A673 (cell line): ENCODE measurements at regions not wholly inside any gene's neighbourhood (a gene's known extent, or its start where the extent isn't known, plus 50 kb on each side); places are given as distances from the start of the nearest gene placed in this dataset.

Source experiments
- BruUV-seq: library from RNA; stranded (reverse); fragments of 400-500 nt; replicated peaks from 2 replicates; lab custom pipeline; 2021; lab: Mats Ljungman, UMichigan
- CTCF ChIA-PET: fragments of 300-600 bp; sonication (Branson Sonifier 250); formaldehyde crosslinking; loops from one replicate; lab custom pipeline; 2022; ENCODE audit warnings: antibody characterized with exemption; lab: Charles Lee
- POLR2A ChIA-PET: fragments of 300-600 bp; sonication (Branson Sonifier 250); formaldehyde crosslinking; loops from one replicate; lab custom pipeline; 2022; ENCODE audit warnings: antibody characterized with exemption; ENCODE audit not compliant: low non-redundant PET; lab: Charles Lee
- DNase-seq: peaks from one replicate; pipeline ENCODE4 v3.0.0-alpha.2; 2015; ENCODE audit warnings: low spot score
- H3K27ac ChIP-seq: fragments of 200-600 bp; sonication (generic); 2 replicates; pipeline ENCODE4 v1.5.1; 2016; ENCODE audit warnings: mixed run types, low read depth, mild to moderate bottlenecking, mixed read lengths, antibody characterized with exemption, low read length; ENCODE audit not compliant: poor library complexity, severe bottlenecking
- H3K27me3 ChIP-seq: fragments of 200-600 bp; sonication (generic); replicated peaks from 2 replicates; pipeline ENCODE4 v1.6.1; 2017; ENCODE audit warnings: mixed run types, low read depth, mild to moderate bottlenecking, mixed read lengths, antibody characterized with exemption, low read length; ENCODE audit not compliant: insufficient read depth, poor library complexity
- H3K36me3 ChIP-seq: fragments of 200-600 bp; sonication (generic); 2 replicates; pipeline ENCODE4 v1.6.1; 2016; ENCODE audit warnings: mixed run types, mild to moderate bottlenecking, mixed read lengths, antibody characterized with exemption, low read length; ENCODE audit not compliant: insufficient read depth, poor library complexity, severe bottlenecking
- H3K4me1 ChIP-seq: fragments of 200-600 bp; sonication (generic); 2 replicates; pipeline ENCODE4 v1.6.1; 2017; ENCODE audit warnings: mixed run types, mild to moderate bottlenecking, mixed read lengths, antibody characterized with exemption, low read length; ENCODE audit not compliant: insufficient read depth, poor library complexity, severe bottlenecking
- H3K4me3 ChIP-seq: fragments of 200-600 bp; sonication (generic); 2 replicates; pipeline ENCODE4 v1.5.1; 2016; ENCODE audit warnings: low read depth, mixed run types, mild to moderate bottlenecking, mixed read lengths, low read length; ENCODE audit not compliant: poor library complexity, severe bottlenecking
- H3K9me3 ChIP-seq: fragments of 200-600 bp; sonication (generic); 2 replicates; pipeline ENCODE4 v1.6.1; 2016; ENCODE audit warnings: mixed run types, low read depth, mild to moderate bottlenecking, mixed read lengths, antibody characterized with exemption, low read length; ENCODE audit not compliant: poor library complexity, severe bottlenecking
- CTCF ChIP-seq: fragments of 300-800, 200-600 bp; sonication (generic); conservative IDR thresholded peaks from 2 replicates; pipeline ENCODE4 v1.5.1; 2017; ENCODE audit warnings: low read depth, mild to moderate bottlenecking, antibody characterized with exemption, low read length, moderate library complexity, mixed read lengths
- EZH2 ChIP-seq: fragments of 200-600 bp; sonication (generic); IDR thresholded peaks from 2 replicates; pipeline ENCODE4 v1.6.1; 2017; ENCODE audit warnings: borderline replicate concordance, low read depth, mild to moderate bottlenecking, mixed read lengths, antibody characterized with exemption, low read length; ENCODE audit not compliant: poor library complexity, severe bottlenecking
- intact Hi-C: fragments of 100-400 bp; cut with micrococcal nuclease; formaldehyde crosslinking; loops from one replicate; pipeline ENCODE4 v1.10.0; 2022; ENCODE audit not compliant: unreplicated experiment

GRCh38 chr18:42296192-42296591, 341.2 kb downstream of the PIK3C3 start:
- DNase-seq = no peak
- H3K4me1 ChIP-seq = peaks cover 4% of the 10 kb centered on the region
- no peak overlapping the region for H3K27ac ChIP-seq
- no peaks in the 10 kb centered on the region for H3K9me3 ChIP-seq
- POLR2A ChIA-PET = no interaction called here
- H3K27me3 ChIP-seq = no peaks in the 10 kb centered on the region
- no peaks in the 10 kb centered on the region for H3K36me3 ChIP-seq
- no TSS peak for BruUV-seq
- intact Hi-C loops = loop anchor here (5.0 to 10.0 kb wide), 3 partner anchors 579 to 1099 kb away; partner anchors contain the start of gene SYT4
- CTCF ChIA-PET = interaction anchor here (1.5 kb wide), 1 partner anchor 182 kb away, joined by 6 read pairs; no protein-coding TSS in a partner anchor
- TF ChIP-seq CTCF = no peak
- no peak overlapping the region for H3K4me3 ChIP-seq

GRCh38 chr18:42296723-42297122, 341.7 kb downstream of the PIK3C3 start:
- Histone ChIP-seq H3K4me3 (no peak overlapping the region), H3K27ac (no peak overlapping the region), H3K4me1 (peaks cover 4% of the 10 kb centered on the region), H3K36me3 (no peaks in the 10 kb centered on the region), H3K9me3 (no peaks in the 10 kb centered on the region), H3K27me3 (no peaks in the 10 kb centered on the region)
- no peak for DNase-seq
- TF ChIP-seq CTCF = no peak
- TF ChIP-seq EZH2 = no peak
- intact Hi-C loops = loop anchor here (5.0 to 10.0 kb wide), 3 partner anchors 578 to 1098 kb away; partner anchors contain the start of gene SYT4
- ChIA-PET CTCF (interaction anchor here (0.7 to 1.5 kb wide), 2 partner anchors 11 to 182 kb away, joined by 6 to 7 read pairs; no protein-coding TSS in a partner anchor), POLR2A (interaction anchor here (0.6 kb wide), 1 partner anchor 1723 kb away, joined by 5 read pairs; no protein-coding TSS in a partner anchor)
- BruUV-seq = no TSS peak

- H3K36me3 ChIP-seq = no peaks in the 10 kb centered on the region
- BruUV-seq = no TSS peak
- H3K27ac ChIP-seq = no peak overlapping the region
- CTCF ChIA-PET = interaction anchor here (0.6 to 0.7 kb wide), 4 partner anchors 16 to 434 kb away, joined by 3 to 4 read pairs (median 4); no protein-coding TSS in a partner anchor
- H3K4me3 ChIP-seq = no peak overlapping the region
- intact Hi-C loops = loop anchor here (1.0 to 10.0 kb wide), 6 partner anchors 185 to 1096 kb away; partner anchors contain the start of gene SYT4
- POLR2A ChIA-PET = no interaction called here
- H3K27me3 ChIP-seq = no peaks in the 10 kb centered on the region
- TF ChIP-seq CTCF (peak; percentile 93), EZH2 (no peak)
- DNase-seq = peak; percentile 87
- no peaks in the 10 kb centered on the region for H3K9me3 ChIP-seq
- H3K4me1 ChIP-seq = peaks cover 4% of the 10 kb centered on the region
Measured at GRCh38 chr18:42298759-42299675, 344.0 kb downstream of the PIK3C3 start.
